Right hindlimb (tissue), 1 donor: ENCODE measurements at regions not wholly inside any gene's neighbourhood (a gene's known extent, or its start where the extent isn't known, plus 50 kb on each side); places are given as distances from the start of the nearest gene placed in this dataset.
A peak's percentile ranks its signal among the peaks of the same experiment; 100 is the strongest.
"Not testable (repeated sequence)": the region's sequence is repeated elsewhere in the genome, so short reads cannot be mapped to it uniquely, and the experiment has no call there.

ENCODE experiments used
- DNase-seq: peaks from one replicate; pipeline ENCODE4 v3.0.0-alpha.2; 2018

DNA sequence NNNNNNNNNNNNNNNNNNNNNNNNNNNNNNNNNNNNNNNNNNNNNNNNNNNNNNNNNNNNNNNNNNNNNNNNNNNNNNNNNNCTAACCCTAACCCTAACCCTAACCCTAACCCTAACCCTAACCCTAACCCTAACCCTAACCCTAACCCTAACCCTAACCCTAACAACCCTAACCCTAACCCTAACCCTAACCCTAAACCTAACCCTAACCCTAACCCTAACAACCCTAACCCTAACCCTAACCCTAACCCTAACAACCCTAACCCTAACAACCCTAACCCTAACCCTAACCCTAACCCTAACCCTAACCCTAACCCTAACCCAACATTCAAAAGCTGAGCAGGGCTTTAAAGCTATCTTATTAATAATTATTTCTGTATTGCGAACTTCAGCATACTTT is 182.5 kb upstream of the FAM20C start:
- DNase-seq = not testable (repeated sequence)

DNA sequence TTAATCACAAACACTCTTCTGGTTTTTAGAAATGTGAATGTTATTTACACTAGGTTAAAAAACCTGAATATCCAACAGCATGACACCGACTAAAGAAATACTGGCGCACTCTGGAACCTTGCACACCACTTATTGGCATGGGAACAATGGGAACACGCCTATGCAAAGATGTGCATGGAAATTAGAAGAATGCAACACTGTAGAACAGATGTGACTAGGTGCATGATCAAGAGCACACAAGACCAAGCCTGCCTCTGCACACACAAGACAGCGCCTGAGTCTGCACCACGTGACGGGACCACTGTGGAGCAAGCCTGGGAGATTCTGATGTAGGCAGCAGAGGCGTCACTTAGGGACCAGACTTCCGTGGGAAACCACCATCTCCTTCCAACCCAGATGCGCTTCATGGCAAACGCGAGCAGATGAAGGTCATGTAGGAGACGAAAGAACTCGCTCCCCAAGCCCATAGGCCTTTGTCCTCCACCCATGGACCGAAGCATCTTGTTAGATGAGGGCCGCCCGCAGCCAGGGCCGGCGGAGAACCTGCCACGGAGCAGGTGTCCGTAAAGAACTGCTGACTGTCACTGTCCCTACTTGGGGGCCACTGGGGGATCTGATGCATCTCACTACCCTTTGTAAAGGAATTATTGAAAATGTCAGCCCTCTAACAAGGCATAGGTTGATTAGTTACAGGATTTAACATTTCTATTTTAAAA is 159.6 kb upstream of the FAM20C start:
- DNase-seq = not testable (repeated sequence)

DNA sequence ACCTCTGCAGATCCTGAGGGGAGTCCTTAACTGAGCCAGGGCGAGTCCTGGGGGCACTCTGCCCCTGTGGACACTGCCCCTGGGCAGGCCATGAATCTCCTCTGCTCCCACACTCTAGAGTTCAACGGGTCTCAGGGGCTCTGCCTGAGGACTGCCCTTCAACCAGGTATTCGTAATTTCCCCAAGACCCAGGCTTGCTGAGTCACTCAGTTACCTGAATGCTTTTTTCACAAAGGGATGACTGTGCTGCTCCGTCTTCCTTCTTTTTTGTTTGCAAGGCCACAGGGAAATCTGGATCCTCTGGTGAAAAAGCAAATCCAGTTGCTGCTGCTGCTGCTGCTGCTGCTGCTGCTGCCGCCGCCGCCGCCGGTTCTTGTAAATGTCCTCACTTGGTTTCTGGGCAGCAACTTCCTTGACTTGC is 157.2 kb upstream of the FAM20C start:
- peak; percentile 1 for DNase-seq

DNA sequence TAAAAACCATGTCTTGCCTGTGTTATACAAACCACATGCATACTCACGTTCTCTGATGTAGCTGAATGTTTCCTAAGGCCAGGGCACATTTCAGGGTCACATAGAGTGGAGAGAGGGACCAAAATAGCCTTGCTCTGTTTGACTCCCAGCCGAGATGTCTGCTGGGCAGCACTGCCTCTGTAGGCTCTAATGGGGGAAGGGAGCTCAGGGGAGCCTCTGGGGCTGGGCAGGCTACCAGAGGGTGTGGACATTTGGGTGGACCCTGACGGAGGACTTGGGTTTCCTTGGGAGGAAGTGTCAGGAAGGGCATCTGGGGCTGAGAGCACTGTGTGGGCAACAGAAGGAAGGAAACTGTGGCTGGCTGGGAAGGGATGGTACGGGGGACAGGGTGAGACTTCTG is 155.8 kb upstream of the FAM20C start:
- not testable (repeated sequence) for DNase-seq

DNA sequence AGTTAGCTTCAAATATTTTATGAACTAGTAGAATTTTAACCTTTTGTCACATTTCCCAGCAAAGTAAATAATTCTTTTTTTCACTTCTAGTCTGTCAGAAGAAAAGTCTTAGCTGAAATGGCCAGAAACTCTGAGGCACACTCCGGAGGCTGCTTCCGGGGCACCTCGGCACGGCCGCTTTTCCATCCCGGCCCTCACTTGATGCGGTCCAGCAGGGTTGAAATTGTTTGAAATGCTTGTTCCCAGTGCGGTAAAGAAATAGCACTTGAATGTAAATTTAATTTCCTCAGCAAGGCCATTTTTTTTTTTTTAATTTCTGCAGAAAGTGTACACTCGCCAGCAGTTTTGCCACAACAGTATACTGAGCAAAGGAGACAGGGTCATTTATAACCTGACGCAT is 154.7 kb upstream of the FAM20C start:
- DNase-seq = not testable (repeated sequence)

DNA sequence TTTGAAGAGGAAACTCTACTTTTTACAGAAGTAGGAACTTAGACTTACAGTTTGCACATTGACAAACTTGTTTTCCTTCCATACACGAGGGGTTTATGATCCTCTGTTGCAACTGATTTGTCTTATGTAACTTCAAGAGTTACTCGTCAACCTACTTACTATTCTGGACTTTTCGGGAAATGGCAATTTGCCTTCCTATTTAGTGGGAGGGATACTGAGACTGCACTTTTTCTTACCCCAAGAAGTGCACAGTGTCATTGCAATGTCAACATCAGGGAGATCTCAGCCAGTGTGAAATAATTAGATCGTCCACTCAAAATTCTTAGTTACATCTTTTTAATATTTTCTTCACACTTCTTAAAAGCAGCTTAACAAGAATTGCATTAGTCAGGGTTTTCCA is 153.9 kb upstream of the FAM20C start:
- DNase-seq = not testable (repeated sequence)

DNA sequence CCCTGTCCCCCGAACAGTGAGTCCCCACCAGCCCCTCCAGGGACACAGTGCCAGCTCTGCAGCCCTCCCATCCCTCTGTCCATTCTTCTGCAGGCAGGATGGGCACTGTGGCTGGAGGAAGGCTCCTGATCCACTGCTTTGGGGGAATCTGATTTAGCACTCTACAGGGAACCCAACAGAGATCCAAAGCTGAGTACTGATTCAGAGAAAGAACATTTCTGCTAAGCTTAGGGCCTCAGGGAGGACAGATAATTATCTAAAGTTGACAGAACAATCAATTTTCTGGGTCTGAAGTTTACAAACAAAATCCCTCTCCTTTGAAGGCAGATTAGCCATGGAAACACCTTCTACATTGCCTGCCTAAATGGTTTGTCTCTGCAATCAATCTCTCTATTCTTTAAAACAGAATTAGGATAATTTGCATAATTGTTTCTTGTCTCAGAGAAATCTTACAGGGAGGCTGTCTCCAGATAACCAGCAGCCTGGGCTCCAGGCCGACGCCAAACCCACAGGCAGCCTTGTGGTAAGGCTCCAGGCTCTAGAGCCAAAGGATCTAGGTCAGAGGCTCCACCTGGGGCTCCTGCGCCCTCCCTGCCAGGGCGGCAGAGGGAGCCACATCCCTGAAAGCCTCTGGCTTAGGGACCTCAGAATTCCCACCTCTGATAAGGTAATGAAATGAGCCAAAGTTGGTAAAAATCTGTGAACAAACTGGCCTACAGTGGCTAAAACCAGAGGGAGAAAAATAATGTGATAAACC is 152.2 kb upstream of the FAM20C start:
- peak; percentile 22 for DNase-seq

DNA sequence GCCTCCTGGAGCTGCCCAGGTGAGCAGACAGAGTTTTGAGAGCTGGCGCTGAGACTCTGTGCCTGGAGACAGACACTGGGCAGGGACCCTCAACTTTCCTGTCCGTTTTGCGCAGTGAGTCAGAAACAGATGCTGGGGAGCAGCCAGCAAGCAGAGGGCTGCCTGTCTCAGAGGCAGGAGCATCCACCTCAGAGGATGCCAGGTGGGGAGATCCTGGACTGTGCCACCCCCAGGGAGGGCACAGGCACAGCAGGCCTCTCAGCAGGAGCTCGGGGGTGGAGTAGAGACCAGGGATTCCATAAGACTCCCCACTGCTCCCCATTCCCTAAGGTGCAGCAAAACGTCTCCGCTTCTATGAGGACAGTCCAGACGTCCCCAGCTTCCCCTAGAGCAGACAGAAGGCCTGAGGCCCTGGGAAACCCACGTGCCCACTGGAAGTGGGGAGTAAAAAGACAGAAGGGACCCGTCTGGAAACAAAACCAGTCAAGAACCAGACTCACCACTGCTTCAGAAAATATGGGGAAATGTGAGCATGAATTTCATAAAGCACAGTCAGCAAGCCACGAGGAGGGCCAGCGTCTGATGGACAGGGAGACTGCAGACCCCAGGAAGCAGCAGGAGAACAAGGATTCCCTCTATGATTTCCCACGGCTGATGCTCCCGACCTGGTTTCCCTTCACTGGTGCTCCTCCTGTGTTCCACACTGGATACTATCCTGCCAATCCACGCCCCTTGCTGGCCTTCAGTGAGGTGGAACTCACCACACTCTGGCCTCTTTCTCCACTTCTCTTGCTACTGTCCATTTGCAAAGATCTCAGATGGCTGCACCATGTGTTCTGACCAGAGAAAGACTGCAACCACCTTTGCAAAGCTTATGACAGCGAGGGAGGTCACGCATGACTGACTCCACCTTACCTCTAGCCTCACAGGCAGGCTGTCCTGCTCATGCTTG is 151.3 kb upstream of the FAM20C start:
- DNase-seq = peak; percentile 11

DNA sequence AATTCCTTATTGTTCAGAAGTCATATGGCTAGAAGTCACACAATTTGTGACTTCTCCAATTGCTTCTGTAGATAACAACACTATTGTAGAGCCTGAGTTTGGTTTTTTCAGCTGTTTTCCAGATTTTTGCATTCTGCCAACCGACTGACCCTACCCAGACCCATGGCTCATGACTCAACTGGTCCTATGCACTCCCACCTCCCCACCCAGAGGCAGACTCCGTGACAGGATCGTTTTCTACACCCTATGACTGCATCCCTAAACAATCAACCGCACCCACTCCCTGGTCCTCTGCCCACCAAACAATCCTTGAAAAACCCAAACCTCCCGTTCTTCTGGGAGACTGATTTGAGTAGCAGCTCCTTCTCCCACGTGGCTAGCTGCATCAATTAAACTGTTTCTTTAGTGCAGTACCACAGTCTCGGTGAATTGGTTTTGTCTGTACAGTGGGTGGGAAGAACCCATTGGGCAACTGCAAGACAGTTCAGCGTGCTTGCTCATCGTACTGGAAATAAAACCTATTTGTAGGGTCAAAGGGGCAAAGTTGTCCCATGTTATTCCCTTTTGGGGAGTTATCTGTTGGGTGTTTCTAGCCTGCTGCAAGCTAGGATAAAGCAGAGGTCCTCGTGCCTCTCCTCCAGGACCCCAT is 150.3 kb upstream of the FAM20C start:
- no peak for DNase-seq

DNA sequence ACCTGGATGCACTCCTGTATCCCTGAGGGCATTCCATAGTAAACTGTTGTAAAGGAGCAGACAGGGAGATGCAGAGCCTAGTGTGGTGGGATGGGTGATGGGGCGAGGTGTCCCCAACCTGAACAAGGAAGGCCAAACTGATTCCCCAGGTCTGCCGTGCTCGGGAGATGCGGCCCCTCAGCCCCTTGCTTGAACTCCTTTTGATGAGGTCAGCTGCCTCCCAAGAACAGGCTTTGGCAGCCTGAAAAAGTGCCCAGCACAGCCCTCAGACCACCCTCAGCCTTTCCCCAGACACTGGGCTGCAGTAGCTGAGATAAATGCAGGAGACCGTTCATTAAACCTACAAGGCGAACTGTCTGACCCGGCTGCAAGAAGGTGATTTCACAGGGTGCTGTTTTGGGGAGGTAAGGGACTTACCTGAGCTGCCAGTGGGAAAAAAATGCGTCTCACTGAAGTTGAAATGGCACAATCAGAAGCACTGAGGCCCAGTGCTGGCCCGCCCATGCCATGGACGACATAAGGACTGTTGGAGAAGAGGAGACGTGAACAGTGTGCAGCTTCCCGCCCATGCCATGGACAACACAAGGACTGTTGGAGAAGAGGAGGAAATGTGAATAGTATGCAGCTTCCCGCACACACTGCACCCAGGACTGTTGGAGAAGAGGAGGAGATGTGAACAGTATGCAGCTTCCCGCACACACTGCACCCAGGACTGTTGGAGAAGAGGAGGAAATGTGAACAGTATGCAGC is 148.4 kb upstream of the FAM20C start:
- DNase-seq = no peak

DNA sequence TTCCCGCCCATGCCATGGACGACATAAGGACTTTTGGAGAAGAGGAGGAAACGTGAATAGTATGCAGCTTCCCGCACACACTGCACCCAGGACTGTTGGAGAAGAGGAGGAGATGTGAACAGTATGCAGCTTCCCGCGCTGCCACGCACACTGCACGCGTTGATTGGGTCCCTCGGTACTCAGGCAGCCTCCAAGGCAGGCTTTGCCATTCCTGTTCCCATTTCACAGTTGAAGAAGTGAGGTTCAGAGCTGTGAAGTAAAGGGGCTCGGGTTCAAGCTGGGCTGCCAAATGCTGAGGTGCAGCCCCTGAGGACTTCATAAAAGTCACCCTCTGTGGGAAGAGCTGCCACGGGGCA is 147.9 kb upstream of the FAM20C start:
- no peak for DNase-seq

DNA sequence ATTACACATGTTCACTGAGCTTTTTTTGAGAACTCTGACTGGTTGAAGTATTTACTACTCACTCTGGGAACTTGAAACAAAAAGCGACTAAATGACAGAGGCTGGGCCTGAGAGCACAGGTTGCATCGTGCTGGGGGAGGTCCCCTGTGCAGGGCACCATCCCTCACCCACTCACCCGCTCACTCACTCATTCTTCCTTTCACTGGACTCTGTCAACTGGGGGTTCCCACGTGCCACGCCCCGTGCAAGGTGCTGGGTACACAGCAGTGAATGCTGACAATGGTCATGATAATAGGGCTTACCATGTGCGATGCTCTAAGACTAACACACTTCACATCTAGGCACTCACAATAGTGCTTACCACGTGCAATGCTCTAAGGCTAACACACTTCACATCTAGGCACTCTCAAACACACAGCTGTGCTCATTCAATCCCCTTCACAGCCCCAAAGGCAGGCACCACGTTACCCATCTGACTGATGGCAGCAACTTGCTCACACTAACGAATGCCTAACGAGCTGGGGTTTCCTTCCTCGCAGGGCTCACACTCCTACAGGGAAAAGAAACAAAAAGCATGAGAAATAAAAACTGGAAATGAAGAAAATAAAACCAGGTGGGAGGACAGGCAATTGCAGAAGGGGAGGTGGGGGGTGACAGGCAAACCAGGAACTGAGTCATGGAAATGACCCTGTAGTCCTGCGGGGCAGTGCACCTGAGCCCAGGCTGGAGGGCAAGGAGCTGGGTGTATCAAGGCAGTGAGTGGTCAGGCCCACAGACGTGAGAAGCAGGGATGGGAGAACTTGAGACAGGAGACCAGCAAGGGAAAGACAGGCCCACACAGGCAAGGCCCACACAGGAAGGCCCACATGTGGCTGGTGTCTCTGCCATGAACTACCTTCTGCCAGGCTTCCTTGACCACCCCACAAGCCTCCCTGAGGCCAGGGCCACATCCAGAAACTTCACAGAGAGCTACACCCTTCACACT is 147.0 kb upstream of the FAM20C start:
- no peak for DNase-seq

DNA sequence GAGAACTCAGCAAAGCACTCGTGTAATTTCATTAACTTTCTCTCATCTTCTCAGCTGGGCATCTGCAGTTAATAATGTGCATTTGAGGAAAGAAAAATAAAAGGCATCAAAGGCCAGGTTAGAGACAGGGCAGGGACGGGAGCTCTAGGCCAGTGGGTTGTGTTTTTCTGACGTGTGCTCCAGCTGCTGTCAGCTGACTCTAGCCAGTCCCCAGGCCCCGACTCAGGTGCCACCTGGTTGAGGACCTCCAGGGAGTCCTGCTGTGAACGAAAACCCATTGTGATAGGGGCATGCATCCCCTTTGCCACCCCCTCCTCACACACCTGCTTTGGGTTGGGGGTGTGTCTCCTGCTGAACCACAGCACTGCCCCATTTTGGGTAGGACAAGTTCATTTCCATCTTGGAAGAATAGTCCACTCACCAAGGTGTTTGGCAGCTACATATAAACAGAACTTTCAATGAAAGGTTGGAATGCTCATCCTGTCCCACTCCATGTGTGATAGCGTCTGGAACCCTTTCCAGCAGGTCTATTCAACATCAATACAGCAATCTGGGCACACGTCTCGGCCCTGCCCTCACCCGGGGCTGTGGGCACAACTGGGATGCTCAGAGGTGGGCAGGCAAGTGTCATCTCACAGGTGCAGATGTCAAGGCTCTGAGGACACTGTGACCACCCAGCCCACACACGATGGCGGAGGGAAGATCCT is 146.1 kb upstream of the FAM20C start:
- no peak for DNase-seq

DNA sequence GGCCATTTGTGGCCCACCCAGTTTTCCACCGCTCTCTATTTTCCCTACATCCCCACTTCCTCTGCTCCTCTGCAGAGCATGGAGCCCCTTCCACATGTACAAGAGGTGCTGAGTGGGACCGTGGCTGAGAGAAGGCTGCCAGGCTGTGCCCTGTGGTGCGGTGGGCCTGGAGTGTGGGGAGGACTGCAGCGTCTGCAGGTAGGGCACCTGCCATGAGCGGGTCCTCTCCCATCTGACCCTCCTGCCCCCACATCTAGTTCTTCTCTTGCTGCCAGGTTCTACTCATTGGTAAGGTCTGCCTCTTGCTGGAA is 145.6 kb upstream of the FAM20C start:
- DNase-seq = no peak

DNA sequence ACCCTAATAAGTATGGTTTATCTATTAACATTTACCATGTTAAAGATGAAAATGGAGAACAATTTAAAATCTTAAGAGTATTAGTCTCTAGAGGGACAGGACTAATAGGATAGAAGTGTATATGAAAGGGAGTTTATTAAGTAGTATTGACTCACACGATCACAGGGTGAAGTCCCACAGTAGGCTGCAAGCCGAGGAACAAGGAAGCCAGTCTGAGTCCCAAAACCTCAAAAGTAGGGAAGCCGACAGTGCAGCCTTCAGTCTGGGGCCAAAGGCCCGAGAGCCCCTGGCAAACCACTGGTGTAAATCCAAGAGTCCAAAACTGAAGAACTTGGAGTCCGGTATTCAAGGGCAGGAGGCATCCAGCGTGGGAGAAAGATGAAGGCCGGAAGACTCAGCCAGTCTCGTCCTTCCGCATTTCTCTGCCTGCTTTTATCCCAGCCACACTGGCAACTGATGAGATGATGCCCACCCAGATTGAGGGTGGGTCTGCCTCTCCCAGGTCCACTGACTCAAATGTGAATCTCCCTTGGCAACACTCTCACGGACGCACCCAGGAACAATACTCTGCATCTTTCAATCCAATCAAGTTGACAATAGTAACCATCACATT is 140.8 kb upstream of the FAM20C start:
- no peak for DNase-seq

DNA sequence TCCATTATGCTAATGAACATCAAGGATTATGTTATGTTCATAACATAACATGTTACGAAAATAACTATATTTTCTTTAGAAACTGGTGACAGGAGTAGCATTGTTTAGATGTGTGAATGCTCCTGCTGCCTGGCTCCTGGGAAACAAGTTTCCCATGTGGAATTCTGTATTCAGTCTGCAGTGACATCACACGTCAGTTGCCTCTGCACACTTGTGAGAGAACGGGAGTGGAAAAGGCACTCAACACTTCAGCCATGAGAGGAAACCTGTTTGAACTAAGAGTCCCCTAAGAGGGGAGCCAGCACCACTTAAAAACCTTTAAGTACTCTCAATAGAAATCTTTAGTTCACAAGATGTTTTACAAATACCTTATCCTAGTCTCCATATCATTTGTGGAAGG is 140.3 kb upstream of the FAM20C start:
- DNase-seq = no peak

DNA sequence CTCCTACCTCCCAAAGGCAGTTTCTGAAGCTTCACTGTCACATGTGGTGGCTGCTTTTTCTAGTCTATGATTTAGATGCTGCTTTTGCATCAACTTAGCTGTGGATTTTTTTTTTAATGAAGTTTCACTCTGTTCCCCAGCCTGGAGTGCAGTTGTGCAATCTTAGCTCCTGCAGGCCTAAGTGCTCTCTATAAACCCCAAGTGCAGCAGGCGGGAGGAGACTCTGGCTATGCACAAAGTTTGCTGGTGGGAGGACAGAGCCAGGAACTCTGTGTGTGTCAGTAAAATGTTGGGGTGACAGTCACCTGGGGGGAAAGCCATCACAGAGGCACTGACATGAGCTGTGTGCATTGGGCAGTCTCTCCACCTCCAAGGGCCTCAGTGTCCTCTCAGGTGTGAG is 138.8 kb upstream of the FAM20C start:
- DNase-seq = no peak

DNA sequence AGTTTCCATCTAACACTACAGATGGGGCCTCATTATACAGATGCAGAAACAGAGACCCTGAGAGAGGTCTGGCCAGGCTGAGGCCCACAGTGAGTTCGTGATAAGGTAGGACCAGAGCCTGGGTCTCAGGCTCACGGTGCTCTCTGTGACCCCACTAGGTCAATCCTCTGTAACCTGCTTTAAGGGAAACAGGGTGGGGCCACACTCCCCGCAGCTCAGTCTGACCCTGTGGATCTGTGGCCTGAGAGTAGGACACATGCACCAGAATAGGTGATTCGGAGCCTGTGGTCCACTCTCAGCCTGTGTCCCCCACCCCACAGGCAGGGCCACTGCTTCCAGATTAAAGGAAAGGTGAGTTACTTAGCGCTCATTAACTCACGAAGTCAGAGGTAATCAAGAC is 137.8 kb upstream of the FAM20C start:
- DNase-seq = no peak

DNA sequence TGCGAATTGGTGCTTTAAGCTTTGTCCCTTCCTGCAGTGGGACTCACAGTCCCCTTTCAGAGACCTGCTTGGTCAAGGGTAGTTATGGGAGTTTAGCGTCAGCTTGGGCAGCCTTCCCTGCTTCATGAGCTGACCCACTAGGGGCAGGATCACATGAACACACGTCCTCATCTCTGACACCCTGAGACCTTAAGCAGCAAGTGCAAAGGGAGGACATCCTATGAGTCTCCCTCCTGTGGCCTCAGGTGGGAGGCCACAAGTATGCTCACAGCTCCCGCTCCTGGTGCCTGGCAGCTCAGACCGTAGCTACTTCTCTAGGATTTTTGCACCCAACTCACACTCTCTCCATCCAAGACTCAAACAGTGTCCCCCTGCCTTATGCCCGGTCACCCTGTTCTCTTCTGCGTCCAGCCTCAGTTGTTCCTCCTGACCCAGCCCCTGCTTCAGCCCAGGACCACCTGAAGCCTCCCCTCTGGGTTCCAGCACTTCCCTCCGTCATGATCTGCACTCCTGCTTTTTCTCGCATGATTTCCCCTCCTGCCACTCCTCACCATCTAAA is 136.6 kb upstream of the FAM20C start:
- DNase-seq = no peak
